Pancreas (tissue), 10 donors: ENCODE measurements at regions not wholly inside any gene's neighbourhood (a gene's known extent, or its start where the extent isn't known, plus 50 kb on each side); places are given as distances from the start of the nearest gene placed in this dataset.

Experiments
- ATAC-seq, 4 donors: fragments of 200-7000 bp; cut with Tn5 transposase; one replicate each; pipeline versions ENCODE4 v1.8.0 to v1.9.1; 2020; ENCODE audit warnings: mild to moderate bottlenecking in 4 of 4, moderate library complexity in 4 of 4
- DNase-seq, 6 donors: peaks; one replicate each; pipeline ENCODE4 v3.0.0-alpha.2; 2020
- FAIRE-seq: peaks from 2 replicates; lab custom pipeline; 2012; peaks lifted over from hg19 to GRCh38; lab: Jason Lieb, UNC
- H3K27ac ChIP-seq, 4 donors: fragments of 200-600 bp; sonication (generic); 1 replicate in 3 of 4; 2 replicates in 1 of 4; pipeline versions ENCODE4 v1.5.0 to v1.8.0; 2020
- H3K27me3 ChIP-seq, 4 donors: fragments of 200-600 bp; one replicate each; pipeline ENCODE4 v1.8.0; 2021
- H3K36me3 ChIP-seq, 3 donors: fragments of 200-600 bp; sonication (generic) in 1 of 3; one replicate each; pipeline versions ENCODE4 v1.5.0 to v1.8.0; 2020 to 2021
- H3K4me1 ChIP-seq, 3 donors: fragments of 200-600 bp; one replicate each; pipeline ENCODE4 v1.8.0; 2021
- H3K4me3 ChIP-seq, 4 donors: fragments of 200-600 bp; sonication (generic) in 2 of 4; one replicate each; pipeline versions ENCODE4 v1.5.0 to v1.8.0; 2020 to 2021
- H3K9me3 ChIP-seq, 4 donors: fragments of 200-600 bp; one replicate each; pipeline ENCODE4 v1.8.0; 2021
- WGBS, 2 donors: extraction: QIAGEN DNeasy Blood & Tissue Kit; methylation state at CpG; one replicate each; pipeline ENCODE4 v1.1.7; 2013; 5-methylcytosine and 5-hydroxymethylcytosine counted together
- intact Hi-C, 3 donors: fragments of 100-400 bp; cut with DNase I; formaldehyde crosslinking; loops; one replicate each; pipeline versions ENCODE4 v1.11.1 to v1.14.2; 2022
- TF ChIP-seq, protein P1 (sequence below), 4 donors: fragments of 200-600 bp; sonication (generic) in 3 of 4; IDR thresholded peaks; one replicate each; pipeline versions ENCODE4 v1.5.0 to v1.8.0; 2021; ENCODE audit warnings: antibody characterized with exemption in 4 of 4
- donor health status: healthy with polysubstance abuse.
- donor health status: DM: no; HTN: no; CAD: no; lungs with moderate emphysema.
- donor health status: DM: no; HTN: no; CAD: no.
- donor health status: control.
- donor health status: control.
- donor health status: Bipolar disorder and iron deficiency.
- donor health status: DM: yes; HTN: yes; CAD: no.
- donor health status: DM: no; HTN: no; CAD: no.
- donor health status: DM: no; HTN: no; CAD: no.
- donor health status: DM: yes; HTN: yes; CAD: no.

DNA sequence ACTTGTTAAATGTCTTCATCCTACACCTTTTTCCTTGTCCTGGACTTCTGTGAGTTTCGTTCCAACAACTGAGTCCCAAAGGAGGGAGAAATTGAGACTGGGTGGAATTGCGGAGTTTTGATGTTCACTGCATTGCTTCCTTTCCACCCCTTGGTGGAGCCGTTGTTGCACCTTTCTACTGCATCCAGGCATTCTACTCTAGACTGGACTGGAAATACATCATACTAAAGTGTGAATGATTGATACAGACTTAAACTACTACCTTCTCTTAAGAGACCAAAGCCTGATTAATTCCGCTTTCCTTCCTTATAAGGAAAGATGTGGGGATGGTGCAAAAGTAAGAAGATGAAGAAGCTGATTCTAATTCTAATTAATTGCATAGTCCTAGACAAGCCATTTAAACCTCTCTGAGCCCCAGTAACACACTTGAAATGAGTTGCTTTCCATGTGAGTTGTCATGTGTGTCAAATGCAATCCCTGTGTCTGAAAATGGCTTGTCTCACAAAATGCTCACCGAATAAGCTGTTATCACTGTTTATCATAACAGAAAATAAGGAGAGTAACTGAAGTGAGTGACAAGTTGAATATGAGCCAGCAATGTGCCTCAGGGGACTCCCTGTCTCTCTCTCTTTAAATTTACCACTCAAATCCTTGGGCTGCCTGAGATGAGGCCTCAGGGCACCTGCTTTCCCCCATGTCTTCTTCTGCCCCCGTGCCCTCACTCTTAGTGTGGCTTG is 338.3 kb upstream of the CHD6 start:
- H3K9me3 ChIP-seq: no peaks in the 10 kb centered on the region
- intact Hi-C loops: loop anchor here in 1 of 3 donors (10.0 kb wide), 1 partner anchor 1228 kb away; the partner anchor contains the start of gene PTPRT
- WGBS, 2 donors: 33 to 51% methylated on average over 6 of the region's 6 CpGs
- no peaks in the 10 kb centered on the region for H3K4me1 ChIP-seq
- TF ChIP-seq, protein P1, sequence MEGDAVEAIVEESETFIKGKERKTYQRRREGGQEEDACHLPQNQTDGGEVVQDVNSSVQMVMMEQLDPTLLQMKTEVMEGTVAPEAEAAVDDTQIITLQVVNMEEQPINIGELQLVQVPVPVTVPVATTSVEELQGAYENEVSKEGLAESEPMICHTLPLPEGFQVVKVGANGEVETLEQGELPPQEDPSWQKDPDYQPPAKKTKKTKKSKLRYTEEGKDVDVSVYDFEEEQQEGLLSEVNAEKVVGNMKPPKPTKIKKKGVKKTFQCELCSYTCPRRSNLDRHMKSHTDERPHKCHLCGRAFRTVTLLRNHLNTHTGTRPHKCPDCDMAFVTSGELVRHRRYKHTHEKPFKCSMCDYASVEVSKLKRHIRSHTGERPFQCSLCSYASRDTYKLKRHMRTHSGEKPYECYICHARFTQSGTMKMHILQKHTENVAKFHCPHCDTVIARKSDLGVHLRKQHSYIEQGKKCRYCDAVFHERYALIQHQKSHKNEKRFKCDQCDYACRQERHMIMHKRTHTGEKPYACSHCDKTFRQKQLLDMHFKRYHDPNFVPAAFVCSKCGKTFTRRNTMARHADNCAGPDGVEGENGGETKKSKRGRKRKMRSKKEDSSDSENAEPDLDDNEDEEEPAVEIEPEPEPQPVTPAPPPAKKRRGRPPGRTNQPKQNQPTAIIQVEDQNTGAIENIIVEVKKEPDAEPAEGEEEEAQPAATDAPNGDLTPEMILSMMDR (IDR thresholded peaks at IDR 0.05): peak in 2 of 4 donors; percentile 16 to 29
- no peaks in the 10 kb centered on the region for H3K36me3 ChIP-seq
- FAIRE-seq: no peak
- H3K27ac ChIP-seq: no peak overlapping the region
- DNase-seq: no peak
- H3K4me3 ChIP-seq: no peak overlapping the region
- no peaks in the 10 kb centered on the region for H3K27me3 ChIP-seq
- ATAC-seq: peak in 3 of 4 donors; percentile 44 to 65 (median 46)

DNA sequence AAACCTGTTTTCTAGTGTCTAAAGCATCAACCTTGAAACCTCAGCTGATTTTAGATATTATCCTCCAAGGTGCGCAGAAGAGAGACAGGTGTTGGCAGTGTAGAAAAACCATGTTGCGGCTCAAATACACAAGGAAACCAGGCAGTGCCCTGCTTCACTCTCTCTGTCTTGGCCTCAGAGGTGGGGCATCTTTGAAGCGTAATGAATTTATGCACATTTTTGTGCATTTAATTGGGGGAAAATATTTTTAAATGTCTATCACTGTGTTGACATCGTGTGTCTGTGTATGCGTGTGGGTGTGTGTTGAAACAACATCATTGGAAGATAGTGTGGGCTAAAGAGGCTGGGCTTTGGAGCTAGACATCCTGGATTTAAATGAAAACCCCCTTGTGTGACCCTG is 334.0 kb upstream of the CHD6 start:
- no peak for FAIRE-seq
- TF ChIP-seq, protein P1 (IDR thresholded peaks at IDR 0.05): no peak
- WGBS, 2 donors: 78 to 82% methylated on average over 5 of the region's 5 CpGs

DNA sequence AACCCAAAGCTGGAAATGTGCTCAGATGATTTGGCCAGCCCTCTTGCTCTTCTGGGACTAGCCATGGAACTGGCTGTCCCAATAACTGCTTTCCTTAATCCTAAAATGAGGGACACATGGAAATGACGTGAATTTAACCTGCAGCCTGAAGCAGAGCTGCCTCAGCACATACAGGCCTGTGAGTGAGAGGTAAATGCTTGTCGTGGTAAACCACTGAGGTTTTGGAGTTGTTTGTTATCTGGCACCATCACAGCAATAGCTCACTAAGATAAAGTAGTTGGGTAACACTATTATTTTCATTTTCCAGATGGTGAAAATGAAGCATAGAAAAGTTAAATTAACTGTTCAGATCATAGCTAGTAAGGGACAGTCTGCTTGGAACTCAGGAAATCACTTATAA is 333.4 kb upstream of the CHD6 start:
- no peak overlapping the region for H3K27ac ChIP-seq
- no peaks in the 10 kb centered on the region for H3K4me1 ChIP-seq
- FAIRE-seq (no peak), DNase-seq (no peak), ATAC-seq (no peak)
- no peaks in the 10 kb centered on the region for H3K9me3 ChIP-seq
- no peaks in the 10 kb centered on the region for H3K36me3 ChIP-seq
- no peaks in the 10 kb centered on the region for H3K27me3 ChIP-seq
- 47 to 62% methylated on average over 2 of the region's 2 CpGs for whole genome bisulfite sequencing, 2 donors
- H3K4me3 ChIP-seq: no peak overlapping the region
- TF ChIP-seq, protein P1 (IDR thresholded peaks at IDR 0.05): no peak
- intact Hi-C loops: loop anchor here in 1 of 3 donors (10.0 kb wide), 1 partner anchor 1233 kb away; the partner anchor contains the start of gene PTPRT

More for the DNA sequence above, 334.0 kb upstream of the CHD6 start:
- no peaks in the 10 kb centered on the region for H3K36me3 ChIP-seq
- intact Hi-C loops: loop anchor here in 1 of 3 donors (10.0 kb wide), 1 partner anchor 1233 kb away; the partner anchor contains the start of gene PTPRT
- H3K27me3 ChIP-seq: no peaks in the 10 kb centered on the region
- no peak overlapping the region for H3K4me3 ChIP-seq
- no peaks in the 10 kb centered on the region for H3K4me1 ChIP-seq
- ATAC-seq (no peak), DNase-seq (no peak)
- H3K9me3 ChIP-seq: no peaks in the 10 kb centered on the region
- H3K27ac ChIP-seq: no peak overlapping the region

DNA sequence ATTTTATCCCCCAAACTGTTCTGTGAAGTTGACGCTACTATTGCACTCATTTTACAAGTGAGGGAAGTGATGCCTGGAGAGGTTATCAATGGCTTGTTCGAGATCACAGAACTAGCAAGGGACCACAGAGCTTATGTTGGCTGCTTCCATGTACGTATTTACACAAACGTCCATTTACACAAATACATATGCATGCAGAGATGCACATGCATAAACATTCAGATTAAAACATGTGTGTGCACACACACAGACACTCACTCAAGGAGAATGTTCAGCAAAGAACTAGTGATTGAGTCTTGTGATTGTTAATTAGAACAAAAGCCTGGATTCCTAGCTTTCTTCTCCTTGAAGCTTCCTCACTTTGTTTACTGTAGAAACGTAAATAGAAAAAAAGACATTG is 321.5 kb upstream of the CHD6 start:
- Histone ChIP-seq H3K4me3 (no peak overlapping the region), H3K27me3 (peaks cover 0 to 3% (median 0%) of the 10 kb centered on the region in 4 donors), H3K4me1 (no peaks in the 10 kb centered on the region), H3K27ac (no peak overlapping the region), H3K36me3 (no peaks in the 10 kb centered on the region), H3K9me3 (no peaks in the 10 kb centered on the region)
- ATAC-seq: no peak
- no peak for FAIRE-seq
- DNase-seq: no peak
- 45 to 52% methylated on average over 5 of the region's 5 CpGs for WGBS, 2 donors
- intact Hi-C loops: no loop called here
- TF ChIP-seq, protein P1 (IDR thresholded peaks at IDR 0.05): no peak

DNA sequence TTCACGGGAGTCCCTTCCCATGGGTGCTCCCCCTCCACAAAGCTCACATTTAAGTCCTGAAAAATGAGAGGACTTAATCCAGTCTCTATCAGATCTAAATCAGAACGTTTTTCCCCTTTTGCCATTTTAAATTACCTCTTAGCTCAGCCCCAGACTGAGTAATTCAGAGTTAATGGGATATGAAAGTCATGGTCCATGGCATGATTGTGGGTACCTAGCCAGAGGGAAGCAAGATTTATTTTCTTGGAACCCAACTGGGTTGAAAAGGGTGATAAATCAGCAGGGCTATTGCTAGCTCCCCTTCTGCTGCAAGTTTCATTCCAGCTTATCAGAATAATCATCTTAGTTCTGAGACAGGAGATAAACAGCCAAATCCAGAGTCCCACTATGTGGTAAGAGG is 320.2 kb upstream of the CHD6 start:
- Histone ChIP-seq H3K4me3 (no peak overlapping the region), H3K9me3 (no peaks in the 10 kb centered on the region), H3K36me3 (no peaks in the 10 kb centered on the region), H3K27ac (no peak overlapping the region), H3K27me3 (peaks cover 0 to 3% (median 0%) of the 10 kb centered on the region in 4 donors), H3K4me1 (no peaks in the 10 kb centered on the region)
- FAIRE-seq (no peak), ATAC-seq (no peak), DNase-seq (no peak)
- 30 to 39% methylated on average over 2 of the region's 2 CpGs for WGBS, 2 donors
- TF ChIP-seq, protein P1 (IDR thresholded peaks at IDR 0.05): no peak
- intact Hi-C loops: no loop called here
